ENCODE measurements at regions not wholly inside any gene's neighbourhood (a gene's known extent, or its start where the extent isn't known, plus 50 kb on each side); places are given as distances from the start of the nearest gene placed in this dataset.

- peaks cover 0 to 2% of the 10 kb centered on the region in 2 donors for H3K9me3 ChIP-seq (ENCODE audit: control insufficient read depth in 2 of 2, insufficient read depth in 1 of 2, low read depth in 1 of 2, low read length in 1 of 2)
- H3K27ac ChIP-seq (ENCODE audit: low read depth in 2 of 2, low read length in 1 of 2): no peak overlapping the region
- H3K27me3 ChIP-seq (ENCODE audit: control insufficient read depth in 1 of 2, insufficient read depth in 2 of 2, low read length in 2 of 2): no peaks in the 10 kb centered on the region
- H3K4me1 ChIP-seq (ENCODE audit: control insufficient read depth in 2 of 2, insufficient read depth in 2 of 2, low read length in 1 of 2): peaks cover 0 to 4% of the 10 kb centered on the region in 2 donors
- WGBS, 2 donors: 85 to 90% methylated on average over 5 of the region's 5 CpGs
- H3K36me3 ChIP-seq (ENCODE audit: control insufficient read depth in 2 of 2, insufficient read depth in 2 of 2, low read length in 1 of 2): no peaks in the 10 kb centered on the region
- no peak overlapping the region for H3K4me3 ChIP-seq (ENCODE audit: low read depth in 1 of 2, low read length in 2 of 2)
These were observed 209.5 kb upstream of the ZMIZ1 start for GRCh38 chr10:78859266-78859665.

GRCh38 chr10:78859769-78860168 lies 209.0 kb upstream of the ZMIZ1 start:
- H3K9me3 ChIP-seq (ENCODE audit: control insufficient read depth in 2 of 2, insufficient read depth in 1 of 2, low read depth in 1 of 2, low read length in 1 of 2): peaks cover 0 to 2% of the 10 kb centered on the region in 2 donors
- no peaks in the 10 kb centered on the region for H3K36me3 ChIP-seq (ENCODE audit: control insufficient read depth in 2 of 2, insufficient read depth in 2 of 2, low read length in 1 of 2)
- H3K27ac ChIP-seq (ENCODE audit: low read depth in 2 of 2, low read length in 1 of 2): no peak overlapping the region
- no peaks in the 10 kb centered on the region for H3K27me3 ChIP-seq (ENCODE audit: control insufficient read depth in 1 of 2, insufficient read depth in 2 of 2, low read length in 2 of 2)
- peaks cover 0 to 4% of the 10 kb centered on the region in 2 donors for H3K4me1 ChIP-seq (ENCODE audit: control insufficient read depth in 2 of 2, insufficient read depth in 2 of 2, low read length in 1 of 2)
- WGBS, 2 donors: 78 to 82% methylated on average over 5 of the region's 5 CpGs
- no peak overlapping the region for H3K4me3 ChIP-seq (ENCODE audit: low read depth in 1 of 2, low read length in 2 of 2)

- no peaks in the 10 kb centered on the region for H3K36me3 ChIP-seq (ENCODE audit: control insufficient read depth in 2 of 2, insufficient read depth in 2 of 2, low read length in 1 of 2)
- peaks cover 0 to 2% of the 10 kb centered on the region in 2 donors for H3K9me3 ChIP-seq (ENCODE audit: control insufficient read depth in 2 of 2, insufficient read depth in 1 of 2, low read depth in 1 of 2, low read length in 1 of 2)
- no peak overlapping the region for H3K4me3 ChIP-seq (ENCODE audit: low read depth in 1 of 2, low read length in 2 of 2)
- H3K27ac ChIP-seq (ENCODE audit: low read depth in 2 of 2, low read length in 1 of 2): no peak overlapping the region
- no peaks in the 10 kb centered on the region for H3K27me3 ChIP-seq (ENCODE audit: control insufficient read depth in 1 of 2, insufficient read depth in 2 of 2, low read length in 2 of 2)
- WGBS, 2 donors: 86 to 87% methylated on average over 7 of the region's 7 CpGs
- peaks cover 0 to 9% of the 10 kb centered on the region in 2 donors for H3K4me1 ChIP-seq (ENCODE audit: control insufficient read depth in 2 of 2, insufficient read depth in 2 of 2, low read length in 1 of 2)
These were observed 208.4 kb upstream of the ZMIZ1 start for GRCh38 chr10:78860260-78860914.

- no peak overlapping the region for H3K27ac ChIP-seq (ENCODE audit: low read depth in 2 of 2, low read length in 1 of 2)
- H3K9me3 ChIP-seq (ENCODE audit: control insufficient read depth in 2 of 2, insufficient read depth in 1 of 2, low read depth in 1 of 2, low read length in 1 of 2): peaks cover 0 to 2% of the 10 kb centered on the region in 2 donors
- 65 to 71% methylated on average over 5 of the region's 5 CpGs for WGBS, 2 donors
- H3K36me3 ChIP-seq (ENCODE audit: control insufficient read depth in 2 of 2, insufficient read depth in 2 of 2, low read length in 1 of 2): no peaks in the 10 kb centered on the region
- no peak overlapping the region for H3K4me3 ChIP-seq (ENCODE audit: low read depth in 1 of 2, low read length in 2 of 2)
- no peaks in the 10 kb centered on the region for H3K27me3 ChIP-seq (ENCODE audit: control insufficient read depth in 1 of 2, insufficient read depth in 2 of 2, low read length in 2 of 2)
- H3K4me1 ChIP-seq (ENCODE audit: control insufficient read depth in 2 of 2, insufficient read depth in 2 of 2, low read length in 1 of 2): peaks cover 0 to 10% of the 10 kb centered on the region in 2 donors
These were observed 207.0 kb upstream of the ZMIZ1 start for GRCh38 chr10:78861529-78862327.

GRCh38 chr10:78862328-78862640 lies 206.5 kb upstream of the ZMIZ1 start:
- Histone ChIP-seq H3K27me3 (ENCODE audit: control insufficient read depth in 1 of 2, insufficient read depth in 2 of 2, low read length in 2 of 2) (no peaks in the 10 kb centered on the region), H3K9me3 (ENCODE audit: control insufficient read depth in 2 of 2, insufficient read depth in 1 of 2, low read depth in 1 of 2, low read length in 1 of 2) (peaks cover 0 to 2% of the 10 kb centered on the region in 2 donors)
- WGBS, 2 donors: 80 to 83% methylated on average over 4 of the region's 4 CpGs

GRCh38 chr10:78863140-78863905 lies 205.4 kb upstream of the ZMIZ1 start:
- Histone ChIP-seq H3K27ac (ENCODE audit: low read depth in 2 of 2, low read length in 1 of 2) (no peak overlapping the region), H3K27me3 (ENCODE audit: control insufficient read depth in 1 of 2, insufficient read depth in 2 of 2, low read length in 2 of 2) (no peaks in the 10 kb centered on the region), H3K36me3 (ENCODE audit: control insufficient read depth in 2 of 2, insufficient read depth in 2 of 2, low read length in 1 of 2) (no peaks in the 10 kb centered on the region), H3K4me3 (ENCODE audit: low read depth in 1 of 2, low read length in 2 of 2) (no peak overlapping the region), H3K9me3 (ENCODE audit: control insufficient read depth in 2 of 2, insufficient read depth in 1 of 2, low read depth in 1 of 2, low read length in 1 of 2) (peaks cover 0 to 2% of the 10 kb centered on the region in 2 donors), H3K4me1 (ENCODE audit: control insufficient read depth in 2 of 2, insufficient read depth in 2 of 2, low read length in 1 of 2) (peaks cover 0 to 10% of the 10 kb centered on the region in 2 donors)
- 90 to 91% methylated on average over 9 of the region's 9 CpGs for WGBS, 2 donors

More at GRCh38 chr10:78862328-78862640, 206.5 kb upstream of the ZMIZ1 start:
- peaks cover 0 to 10% of the 10 kb centered on the region in 2 donors for H3K4me1 ChIP-seq (ENCODE audit: control insufficient read depth in 2 of 2, insufficient read depth in 2 of 2, low read length in 1 of 2)
- no peaks in the 10 kb centered on the region for H3K36me3 ChIP-seq (ENCODE audit: control insufficient read depth in 2 of 2, insufficient read depth in 2 of 2, low read length in 1 of 2)
- no peak overlapping the region for H3K27ac ChIP-seq (ENCODE audit: low read depth in 2 of 2, low read length in 1 of 2)
- no peak overlapping the region for H3K4me3 ChIP-seq (ENCODE audit: low read depth in 1 of 2, low read length in 2 of 2)

GRCh38 chr10:78863906-78864239 lies 204.9 kb upstream of the ZMIZ1 start:
- WGBS, 2 donors: 95 to 99% methylated on average over 1 of the region's 1 CpG
- Histone ChIP-seq H3K27me3 (ENCODE audit: control insufficient read depth in 1 of 2, insufficient read depth in 2 of 2, low read length in 2 of 2) (no peaks in the 10 kb centered on the region), H3K9me3 (ENCODE audit: control insufficient read depth in 2 of 2, insufficient read depth in 1 of 2, low read depth in 1 of 2, low read length in 1 of 2) (peaks cover 0 to 2% of the 10 kb centered on the region in 2 donors), H3K4me3 (ENCODE audit: low read depth in 1 of 2, low read length in 2 of 2) (no peak overlapping the region), H3K4me1 (ENCODE audit: control insufficient read depth in 2 of 2, insufficient read depth in 2 of 2, low read length in 1 of 2) (peaks cover 0 to 12% of the 10 kb centered on the region in 2 donors), H3K27ac (ENCODE audit: low read depth in 2 of 2, low read length in 1 of 2) (no peak overlapping the region), H3K36me3 (ENCODE audit: control insufficient read depth in 2 of 2, insufficient read depth in 2 of 2, low read length in 1 of 2) (no peaks in the 10 kb centered on the region)

- H3K36me3 ChIP-seq (ENCODE audit: control insufficient read depth in 2 of 2, insufficient read depth in 2 of 2, low read length in 1 of 2): no peaks in the 10 kb centered on the region
- H3K4me1 ChIP-seq (ENCODE audit: control insufficient read depth in 2 of 2, insufficient read depth in 2 of 2, low read length in 1 of 2): peaks cover 0 to 12% of the 10 kb centered on the region in 2 donors
- 85 to 90% methylated on average over 14 of the region's 14 CpGs for WGBS, 2 donors
- H3K27ac ChIP-seq (ENCODE audit: low read depth in 2 of 2, low read length in 1 of 2): no peak overlapping the region
- H3K9me3 ChIP-seq (ENCODE audit: control insufficient read depth in 2 of 2, insufficient read depth in 1 of 2, low read depth in 1 of 2, low read length in 1 of 2): peaks cover 0 to 2% of the 10 kb centered on the region in 2 donors
- no peak overlapping the region for H3K4me3 ChIP-seq (ENCODE audit: low read depth in 1 of 2, low read length in 2 of 2)
- H3K27me3 ChIP-seq (ENCODE audit: control insufficient read depth in 1 of 2, insufficient read depth in 2 of 2, low read length in 2 of 2): no peaks in the 10 kb centered on the region
These were observed 203.8 kb upstream of the ZMIZ1 start for GRCh38 chr10:78864761-78865537.

GRCh38 chr10:78865538-78865875 lies 203.3 kb upstream of the ZMIZ1 start:
- Histone ChIP-seq H3K27me3 (ENCODE audit: control insufficient read depth in 1 of 2, insufficient read depth in 2 of 2, low read length in 2 of 2) (no peaks in the 10 kb centered on the region), H3K27ac (ENCODE audit: low read depth in 2 of 2, low read length in 1 of 2) (no peak overlapping the region), H3K9me3 (ENCODE audit: control insufficient read depth in 2 of 2, insufficient read depth in 1 of 2, low read depth in 1 of 2, low read length in 1 of 2) (peaks cover 0 to 2% of the 10 kb centered on the region in 2 donors), H3K4me3 (ENCODE audit: low read depth in 1 of 2, low read length in 2 of 2) (no peak overlapping the region), H3K4me1 (ENCODE audit: control insufficient read depth in 2 of 2, insufficient read depth in 2 of 2, low read length in 1 of 2) (peaks cover 0 to 12% of the 10 kb centered on the region in 2 donors), H3K36me3 (ENCODE audit: control insufficient read depth in 2 of 2, insufficient read depth in 2 of 2, low read length in 1 of 2) (no peaks in the 10 kb centered on the region)
- 40 to 44% methylated on average over 4 of the region's 4 CpGs for WGBS, 2 donors

Measured in esophagus (tissue), 2 donors.